ENCODE measurements at regions not wholly inside any gene's neighbourhood (a gene's known extent, or its start where the extent isn't known, plus 50 kb on each side); places are given as distances from the start of the nearest gene placed in this dataset.

DNA sequence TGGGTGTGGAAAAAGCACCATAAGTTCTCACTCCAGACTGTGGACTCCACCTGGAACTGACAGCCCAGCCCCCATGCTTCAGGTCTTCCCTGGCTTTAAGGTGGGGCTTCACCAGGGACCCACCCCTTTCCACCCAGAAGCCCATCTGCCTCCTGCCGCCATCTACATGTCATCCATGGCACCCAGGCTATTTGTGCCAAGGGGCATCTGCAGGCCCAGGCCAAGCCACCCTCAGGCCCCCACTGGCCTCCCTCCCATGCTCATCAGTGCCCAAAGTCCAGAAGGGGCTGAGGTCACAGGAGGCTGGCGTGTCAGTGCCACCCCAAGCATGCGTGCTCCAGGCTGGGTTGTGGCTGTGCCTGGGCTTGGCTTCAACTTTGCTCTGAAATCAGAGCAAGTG is 212.2 kb upstream of the DIO3 start:
- TF ChIP-seq, protein P1, sequence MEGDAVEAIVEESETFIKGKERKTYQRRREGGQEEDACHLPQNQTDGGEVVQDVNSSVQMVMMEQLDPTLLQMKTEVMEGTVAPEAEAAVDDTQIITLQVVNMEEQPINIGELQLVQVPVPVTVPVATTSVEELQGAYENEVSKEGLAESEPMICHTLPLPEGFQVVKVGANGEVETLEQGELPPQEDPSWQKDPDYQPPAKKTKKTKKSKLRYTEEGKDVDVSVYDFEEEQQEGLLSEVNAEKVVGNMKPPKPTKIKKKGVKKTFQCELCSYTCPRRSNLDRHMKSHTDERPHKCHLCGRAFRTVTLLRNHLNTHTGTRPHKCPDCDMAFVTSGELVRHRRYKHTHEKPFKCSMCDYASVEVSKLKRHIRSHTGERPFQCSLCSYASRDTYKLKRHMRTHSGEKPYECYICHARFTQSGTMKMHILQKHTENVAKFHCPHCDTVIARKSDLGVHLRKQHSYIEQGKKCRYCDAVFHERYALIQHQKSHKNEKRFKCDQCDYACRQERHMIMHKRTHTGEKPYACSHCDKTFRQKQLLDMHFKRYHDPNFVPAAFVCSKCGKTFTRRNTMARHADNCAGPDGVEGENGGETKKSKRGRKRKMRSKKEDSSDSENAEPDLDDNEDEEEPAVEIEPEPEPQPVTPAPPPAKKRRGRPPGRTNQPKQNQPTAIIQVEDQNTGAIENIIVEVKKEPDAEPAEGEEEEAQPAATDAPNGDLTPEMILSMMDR (IDR thresholded peaks at IDR 0.05; ENCODE audit: insufficient read depth, low read length, poor library complexity, severe bottlenecking): no peak
- TF ChIP-seq EZH2phosphoT487 (conservative IDR thresholded peaks at IDR 0.05; ENCODE audit: low read length): no peak
